Activated CD4-positive, CD25-positive, alpha-beta regulatory T cell treated with anti-CD3 and anti-CD28 coated beads, Interleukin-2, amount 50 U/mL, for 16 hours (primary cell): ENCODE measurements at regions not wholly inside any gene's neighbourhood (a gene's known extent, or its start where the extent isn't known, plus 50 kb on each side); places are given as distances from the start of the nearest gene placed in this dataset.
"Not testable (repeated sequence)": the region's sequence is repeated elsewhere in the genome, so short reads cannot be mapped to it uniquely, and the experiment has no call there.

ENCODE experiments used
- DNase-seq: peaks from one replicate; pipeline ENCODE4 v3.0.0-alpha.2; 2020; ENCODE audit warnings: low read depth, low spot score

DNA sequence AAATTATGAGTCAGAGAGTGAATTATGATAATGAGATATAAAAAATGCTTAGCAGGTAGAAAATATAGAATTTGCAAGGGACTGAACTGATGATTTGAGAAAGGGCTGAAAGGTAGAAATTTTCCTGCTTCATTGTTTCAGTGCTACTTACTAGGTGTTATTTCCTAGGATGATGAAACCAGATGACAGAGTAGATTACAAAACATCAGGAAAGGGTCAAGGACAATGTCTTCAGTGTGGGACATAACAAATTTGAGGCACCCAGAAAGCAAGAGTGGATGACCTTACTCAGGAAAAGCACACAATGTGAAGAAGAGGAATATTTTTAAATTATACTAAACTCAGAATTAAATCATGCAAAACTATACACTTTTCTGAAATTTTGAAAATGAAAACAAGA, 102.1 kb downstream of the SHCBP1 start:
- no peak for DNase-seq

DNA sequence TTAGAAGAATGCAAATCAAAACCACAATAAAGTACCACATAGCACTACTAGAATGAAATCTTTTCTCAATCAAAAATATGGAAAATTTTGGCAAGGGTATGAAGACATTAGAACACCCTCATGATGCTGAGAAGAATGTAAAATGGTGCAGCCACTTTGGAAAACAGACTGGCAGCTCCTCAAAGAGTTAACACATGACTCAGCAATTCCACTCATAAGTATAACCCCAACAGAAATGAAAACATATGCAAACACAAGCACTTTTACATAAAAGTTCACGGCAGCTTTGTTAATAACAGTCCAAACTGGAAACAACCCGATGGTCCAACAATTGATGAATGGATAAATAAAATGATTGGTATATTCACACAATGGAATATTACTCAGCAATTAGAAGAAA, 124.5 kb downstream of the SHCBP1 start:
- DNase-seq, result no peak

GRCh38 chr16:46482895-46483294, 138.3 kb downstream of the SHCBP1 start:
- no peak for DNase-seq

GRCh38 chr16:46466239-46466638, 154.9 kb downstream of the SHCBP1 start:
- no peak for DNase-seq

DNA sequence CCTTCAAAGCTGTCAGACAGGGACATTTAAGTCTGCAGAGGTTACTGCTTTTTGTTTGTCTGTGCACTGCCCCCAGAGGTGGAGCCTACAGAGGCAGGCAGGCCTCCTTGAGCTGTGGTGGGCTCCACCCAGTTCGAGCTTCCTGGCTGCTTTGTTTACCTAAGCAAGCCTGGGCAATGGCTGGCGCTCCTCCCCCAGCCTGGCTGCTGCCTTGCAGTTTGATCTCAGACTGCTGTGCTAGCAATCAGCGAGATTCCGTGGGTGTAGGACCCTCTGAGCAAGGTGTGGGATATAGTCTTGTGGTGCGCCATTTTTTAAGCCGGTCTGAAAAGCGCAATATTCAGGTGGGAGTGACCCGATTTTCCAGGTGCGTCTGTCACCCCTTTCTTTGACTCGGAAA, 166.4 kb downstream of the SHCBP1 start:
- not testable (repeated sequence) for DNase-seq

GRCh38 chr16:46428108-46429061, 192.8 kb downstream of the SHCBP1 start:
- DNase-seq, result no peak

DNA sequence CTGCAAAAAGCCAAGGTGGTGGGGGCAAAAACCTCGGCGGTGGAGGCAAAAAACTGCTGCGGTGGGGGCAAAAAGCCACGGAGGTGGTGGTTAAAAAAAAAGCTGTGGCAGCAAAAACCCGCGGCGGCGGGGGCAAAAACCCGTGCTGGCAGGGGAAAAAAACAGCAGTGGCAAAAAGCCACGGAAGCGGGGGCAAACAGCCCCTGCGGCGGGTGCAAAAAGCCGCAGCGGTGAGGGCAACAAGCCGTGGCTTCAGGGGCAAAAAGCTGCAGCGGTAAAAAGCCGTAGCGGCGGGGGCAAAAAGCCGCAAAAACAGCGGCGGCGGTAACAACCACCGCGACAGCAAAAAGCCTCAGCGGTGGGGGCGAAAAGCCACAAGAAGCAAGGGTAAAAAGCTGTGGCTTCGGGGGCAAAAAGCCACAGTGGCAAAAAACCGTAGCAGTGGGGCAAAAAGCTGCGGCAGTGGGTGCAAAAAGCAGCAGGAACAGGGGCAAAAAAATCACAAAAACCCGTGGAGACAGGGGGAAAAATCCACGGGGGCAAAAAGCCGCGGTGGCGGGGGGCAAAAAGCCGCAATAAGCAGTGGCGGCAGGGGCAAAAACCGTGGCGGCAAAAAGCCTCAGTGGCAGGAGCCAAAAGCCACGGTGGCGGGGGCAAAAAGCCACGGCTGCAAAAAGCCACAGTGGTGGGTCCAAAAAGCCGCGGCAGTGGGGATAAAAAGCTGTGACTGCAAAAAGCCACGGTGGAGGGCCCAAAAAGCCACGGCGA, 193.7 kb downstream of the SHCBP1 start:
- DNase-seq, result no peak

DNA sequence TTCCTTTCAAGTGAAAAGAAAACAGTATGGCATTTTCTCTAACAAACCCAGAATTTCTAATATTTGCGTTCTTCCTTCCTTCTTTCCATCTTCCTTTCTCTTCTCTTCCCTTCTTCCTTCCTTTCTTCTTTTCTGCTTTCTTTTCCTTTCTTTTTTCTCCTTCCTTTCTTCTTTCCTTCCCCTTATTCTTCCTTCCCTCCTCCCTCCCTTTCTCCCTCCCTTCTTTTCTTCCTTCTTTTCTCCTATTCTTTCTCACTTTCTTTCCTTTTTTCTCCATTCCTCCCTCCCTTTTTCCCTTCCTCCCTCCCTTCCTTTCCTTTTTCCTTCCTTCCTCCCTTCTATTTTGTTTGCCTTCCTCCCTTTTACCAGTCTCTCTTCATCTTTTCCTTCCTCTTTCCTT, 194.8 kb downstream of the SHCBP1 start:
- DNase-seq, result no peak

DNA sequence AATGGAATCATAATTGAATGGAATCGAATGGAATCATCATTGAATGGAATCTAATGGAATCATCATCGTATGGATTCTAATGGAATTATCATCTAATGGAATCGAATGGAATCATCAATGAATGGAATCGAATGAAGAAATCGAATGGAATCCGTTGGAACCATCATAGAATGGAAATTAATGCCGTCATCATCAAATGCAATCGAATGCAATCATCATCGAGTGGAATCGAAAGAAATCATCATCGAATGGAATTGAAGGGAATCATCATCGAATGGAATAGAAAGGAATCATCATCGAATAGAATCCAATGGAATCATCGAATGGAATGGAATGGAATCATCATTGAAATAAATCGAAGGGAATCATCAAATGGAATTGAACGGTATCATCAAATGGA, 217.2 kb downstream of the SHCBP1 start:
- no peak for DNase-seq

DNA sequence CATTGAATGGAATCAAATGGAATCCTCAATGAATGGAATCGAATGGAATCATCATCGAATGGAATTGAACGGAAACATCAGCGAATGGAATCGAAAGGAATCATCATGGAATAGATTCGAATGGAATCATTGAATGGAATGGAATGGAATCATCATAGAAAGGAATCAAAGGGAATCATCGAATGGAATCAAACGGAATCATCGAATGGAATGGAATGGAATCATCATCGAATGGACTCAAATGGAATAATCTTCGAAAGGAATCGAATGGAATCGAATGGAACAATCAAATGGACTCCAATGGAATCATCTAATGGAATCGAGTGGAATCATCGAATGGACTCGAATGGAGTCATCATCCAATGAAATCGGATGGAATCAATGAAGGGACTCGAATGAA, 222.6 kb downstream of the SHCBP1 start:
- DNase-seq, result not testable (repeated sequence)

DNA sequence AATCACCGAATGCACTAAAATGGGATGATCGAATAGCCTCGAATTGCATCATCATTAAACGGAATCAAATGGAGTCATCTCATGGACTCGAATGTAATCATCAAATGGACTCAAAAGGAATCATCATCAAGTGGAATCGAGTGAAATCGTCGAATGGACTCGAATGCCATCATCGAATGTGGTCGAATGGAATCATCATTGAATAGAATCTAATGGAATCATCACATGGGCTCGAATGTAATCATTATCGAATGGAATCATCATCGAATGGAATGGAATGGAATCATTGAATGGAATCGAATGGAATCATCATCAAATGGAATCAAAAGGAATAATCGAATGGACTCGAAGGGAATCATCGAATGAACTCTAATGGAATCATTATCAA, 224.3 kb downstream of the SHCBP1 start:
- not testable (repeated sequence) for DNase-seq

DNA sequence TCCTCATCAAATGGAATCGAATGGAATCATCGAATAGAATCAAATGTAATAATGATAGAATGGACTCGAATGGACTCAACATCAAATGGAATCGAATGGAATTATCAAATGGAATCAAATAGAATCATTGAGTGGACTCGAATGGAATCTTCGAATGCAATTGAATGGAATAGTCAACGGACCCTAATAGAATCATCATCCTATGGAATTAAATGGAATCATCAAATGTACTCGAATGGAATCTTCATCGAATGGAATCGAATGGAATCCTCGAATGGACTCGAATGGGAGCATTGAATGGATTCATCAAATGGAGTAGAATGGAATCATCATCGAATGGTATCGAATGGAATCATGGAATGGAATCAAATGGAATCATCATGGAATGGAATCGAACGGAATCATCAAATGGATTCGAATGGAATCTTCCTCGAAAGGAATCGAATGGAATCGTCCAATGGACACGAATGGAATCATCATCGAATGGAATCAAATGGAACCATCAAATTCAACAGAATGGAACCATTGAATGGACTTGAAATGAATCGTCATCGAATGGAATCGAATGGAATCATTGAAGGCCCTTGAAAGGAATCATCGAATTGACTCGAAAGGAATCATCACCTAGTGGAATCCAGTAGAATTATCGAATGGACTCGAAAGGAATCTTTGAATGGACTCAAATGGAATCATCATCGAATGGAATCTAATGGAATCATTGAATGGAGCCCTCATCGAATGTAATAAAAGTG, 224.9 kb downstream of the SHCBP1 start:
- not testable (repeated sequence) for DNase-seq

DNA sequence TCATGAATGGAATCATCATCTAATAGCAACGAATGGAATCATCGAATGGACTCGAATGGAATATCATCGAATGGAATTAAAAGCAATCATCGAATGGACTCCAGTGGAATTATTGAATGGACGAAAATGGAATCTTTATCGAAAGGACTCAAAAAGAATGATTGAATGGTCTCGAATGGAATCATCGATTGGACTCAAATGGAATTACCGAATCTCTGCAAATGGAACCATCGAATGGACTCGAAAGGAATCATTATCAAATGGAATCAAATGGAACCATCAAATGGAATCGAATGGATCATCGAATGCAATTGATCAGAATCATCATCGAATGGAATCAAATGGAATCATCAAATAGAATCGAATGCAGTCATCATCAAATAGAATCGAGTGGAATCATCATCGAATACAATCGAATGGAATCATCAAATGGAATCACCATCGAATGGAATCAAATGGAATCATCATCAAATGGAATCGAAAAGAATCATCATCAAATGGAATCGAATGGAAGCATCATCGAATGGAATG, 225.7 kb downstream of the SHCBP1 start:
- DNase-seq, result not testable (repeated sequence)

- DNase-seq, result not testable (repeated sequence)
Measured at GRCh38 chr16:46394963-46395362, 226.2 kb downstream of the SHCBP1 start.

DNA sequence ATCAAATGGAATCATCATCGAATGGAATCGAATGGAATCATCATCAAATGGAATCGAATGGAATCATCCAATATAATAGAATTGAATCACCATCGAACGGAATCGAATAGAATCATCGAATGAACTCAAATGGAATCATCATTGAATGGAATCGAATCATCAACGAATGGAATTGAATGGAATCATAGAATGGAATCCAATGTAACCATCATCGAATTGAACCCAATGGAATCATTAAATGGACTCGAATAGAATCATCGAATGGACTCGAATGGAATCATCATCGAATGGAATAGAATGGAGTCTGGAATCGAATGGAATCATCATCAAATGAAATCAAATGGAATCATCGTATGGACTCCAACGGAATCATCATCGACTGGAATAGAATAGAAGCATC, 227.0 kb downstream of the SHCBP1 start:
- not testable (repeated sequence) for DNase-seq

DNA sequence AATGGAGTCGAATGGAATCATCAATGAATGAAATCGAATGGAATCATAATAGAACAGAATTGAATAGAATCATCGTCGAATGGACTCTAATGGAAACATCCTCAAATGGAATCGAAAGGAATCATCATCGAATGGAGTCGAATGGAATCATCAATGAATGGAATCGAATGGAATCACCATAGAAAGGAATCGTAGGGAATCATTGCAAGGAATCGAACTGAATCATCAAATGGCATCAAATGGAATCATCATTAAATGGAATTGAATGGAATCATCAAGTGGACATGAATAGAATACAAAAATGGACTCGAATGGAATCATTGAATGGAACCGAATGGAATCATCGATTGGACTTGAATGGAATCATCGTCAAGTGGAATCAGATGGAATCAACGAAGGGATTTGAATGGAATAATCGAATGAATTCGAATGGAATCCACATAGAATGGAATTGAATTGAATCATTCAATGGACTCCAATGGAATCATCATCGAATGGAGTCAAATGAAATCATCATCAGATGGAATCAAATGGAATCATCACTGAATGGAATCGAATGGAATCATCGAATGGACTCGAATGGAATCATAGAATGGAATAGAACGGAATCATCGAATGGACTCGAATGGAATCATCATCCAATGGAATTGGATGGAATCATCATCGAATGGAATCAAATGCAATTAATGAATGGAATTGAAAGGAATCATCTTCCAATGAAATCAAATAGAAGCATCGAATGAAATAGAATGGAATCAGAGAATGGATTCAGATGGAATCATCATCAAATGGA, 228.1 kb downstream of the SHCBP1 start:
- not testable (repeated sequence) for DNase-seq

DNA sequence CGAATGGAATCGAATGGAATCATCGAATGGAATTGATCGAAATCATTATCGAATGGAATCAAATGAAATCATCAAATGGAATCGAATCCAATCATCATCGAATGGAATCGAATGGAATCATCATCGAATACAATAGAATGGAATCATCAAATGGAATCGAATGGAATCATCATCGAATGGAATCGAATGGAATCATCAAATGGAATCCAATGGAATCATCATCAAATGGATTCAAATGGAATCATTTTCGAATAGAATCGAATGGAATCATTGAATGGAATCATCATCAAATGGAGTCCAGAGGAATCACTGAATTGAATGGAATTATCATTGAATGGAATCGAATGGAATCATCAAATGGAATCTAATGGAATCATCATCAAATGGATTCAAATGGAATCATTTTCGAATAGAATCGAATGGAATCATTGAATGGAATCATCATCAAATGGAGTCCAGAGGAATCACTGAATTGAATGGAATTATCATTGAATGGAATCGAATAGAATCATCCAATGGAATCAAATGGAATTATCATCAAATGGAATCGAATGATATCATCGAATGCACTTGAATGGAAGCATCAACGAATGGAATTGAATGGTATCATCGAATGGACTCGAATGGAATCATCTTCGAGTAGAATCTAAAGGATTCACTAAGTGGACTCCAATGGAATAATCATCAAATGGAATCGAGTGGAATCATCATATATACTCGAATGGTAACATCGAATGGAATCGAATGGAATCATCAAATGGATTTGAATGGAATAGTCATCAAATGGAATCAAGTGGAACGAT, 230.3 kb downstream of the SHCBP1 start:
- DNase-seq, result peak; percentile 65

DNA sequence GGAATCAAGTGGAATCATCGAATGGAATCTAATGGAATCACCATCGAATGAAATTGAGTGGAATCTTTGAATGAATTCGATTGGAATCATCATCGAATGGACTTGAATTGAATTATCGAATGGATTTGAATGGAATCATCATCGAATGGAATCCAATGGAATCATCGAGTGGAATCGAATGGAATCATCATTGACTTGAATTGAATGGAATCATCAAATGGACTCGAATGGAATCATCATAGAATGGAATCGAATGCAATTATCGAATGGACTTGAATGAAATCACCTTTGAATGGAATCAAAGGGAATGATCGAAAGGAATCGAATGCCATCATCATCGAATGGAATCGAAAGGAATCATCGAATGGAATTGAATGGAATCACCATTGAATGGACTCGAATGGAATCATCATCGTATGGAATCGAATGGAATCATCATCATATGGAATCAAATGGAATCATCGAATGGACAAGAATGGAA, 231.6 kb downstream of the SHCBP1 start:
- peak; percentile 97 for DNase-seq

DNA sequence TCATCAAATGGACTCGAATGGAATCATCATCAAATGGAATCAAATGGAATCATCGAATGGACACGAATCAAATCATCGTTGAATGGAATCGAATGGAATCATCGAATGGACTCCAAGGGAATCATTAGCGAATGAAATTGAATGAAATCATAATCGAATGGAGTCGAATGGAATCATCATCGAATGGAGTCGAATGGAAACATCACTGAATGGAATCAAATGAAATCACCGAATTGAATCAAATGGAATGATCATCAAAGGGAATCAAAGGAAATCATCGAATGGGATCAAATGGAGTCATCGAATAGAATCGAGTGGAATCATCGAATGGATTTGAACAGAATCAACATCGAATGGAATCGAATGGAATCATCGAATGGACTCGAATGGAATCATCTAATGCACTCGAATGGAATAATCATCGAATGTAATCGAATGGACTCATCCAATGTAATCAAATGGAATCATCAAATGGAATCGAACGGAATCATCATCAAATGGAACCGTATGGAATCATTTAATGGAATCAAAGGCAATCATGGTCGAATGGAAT, 232.2 kb downstream of the SHCBP1 start:
- not testable (repeated sequence) for DNase-seq
